Coronary artery (tissue), 2 donors: ENCODE measurements at regions not wholly inside any gene's neighbourhood (a gene's known extent, or its start where the extent isn't known, plus 50 kb on each side); places are given as distances from the start of the nearest gene placed in this dataset.

Source experiments
- DNase-seq: peaks from one replicate; pipeline ENCODE4 v3.0.0-alpha.2; 2017; ENCODE audit warnings: low spot score
- H3K27ac ChIP-seq, 2 donors: fragments of 200-600 bp; sonication (generic); one replicate each; pipeline ENCODE4 v1.5.1; 2016 to 2019
- H3K4me3 ChIP-seq: fragments of 200-600 bp; sonication (generic); 2 replicates; pipeline ENCODE4 v1.5.1; 2016; ENCODE audit warnings: mild to moderate bottlenecking, moderate library complexity
- CTCF ChIP-seq: fragments of 200-600 bp; sonication (generic); IDR thresholded peaks from one replicate; pipeline ENCODE4 v1.5.1; 2019; ENCODE audit warnings: antibody characterized with exemption

GRCh38 chr2:187912950-187913349, 358.7 kb upstream of the TFPI start:
- Histone ChIP-seq H3K4me3 (no peak overlapping the region), H3K27ac (no peak overlapping the region)
- no peak for DNase-seq
- no peak for TF ChIP-seq CTCF

GRCh38 chr2:187915810-187916209, 361.6 kb upstream of the TFPI start:
- DNase-seq: no peak
- Histone ChIP-seq H3K4me3 (no peak overlapping the region), H3K27ac (no peak overlapping the region)
- no peak for TF ChIP-seq CTCF

GRCh38 chr2:187916799-187917198, 362.6 kb upstream of the TFPI start:
- DNase-seq: no peak
- TF ChIP-seq CTCF: no peak
- no peak overlapping the region for H3K4me3 ChIP-seq
- H3K27ac ChIP-seq: no peak overlapping the region

- Histone ChIP-seq H3K4me3 (no peak overlapping the region), H3K27ac (no peak overlapping the region)
- DNase-seq: no peak
- TF ChIP-seq CTCF: no peak
Observed at GRCh38 chr2:187917535-187917934, 363.3 kb upstream of the TFPI start.

GRCh38 chr2:187918996-187919821, 365.0 kb upstream of the TFPI start:
- no peak for TF ChIP-seq CTCF
- Histone ChIP-seq H3K4me3 (no peak overlapping the region), H3K27ac (no peak overlapping the region)
- no peak for DNase-seq

GRCh38 chr2:187920511-187920910, 366.3 kb upstream of the TFPI start:
- Histone ChIP-seq H3K27ac (no peak overlapping the region), H3K4me3 (no peak overlapping the region)
- no peak for DNase-seq
- TF ChIP-seq CTCF: no peak

- H3K27ac ChIP-seq: no peak overlapping the region
- no peak overlapping the region for H3K4me3 ChIP-seq
- DNase-seq: no peak
- TF ChIP-seq CTCF: no peak
Observed at GRCh38 chr2:187922846-187923245, 368.6 kb upstream of the TFPI start.
